ENCODE measurements at regions not wholly inside any gene's neighbourhood (a gene's known extent, or its start where the extent isn't known, plus 50 kb on each side); places are given as distances from the start of the nearest gene placed in this dataset.
"Not testable (repeated sequence)": the region's sequence is repeated elsewhere in the genome, so short reads cannot be mapped to it uniquely, and the experiment has no call there.

- not testable (repeated sequence) for H3K36me3 ChIP-seq, H3K4me1 ChIP-seq, H3K27ac ChIP-seq, H3K4me3 ChIP-seq, H3K9me3 ChIP-seq, H3K27me3 ChIP-seq, DNase-seq
Observed at GRCh38 chr1:83345375-83345774, 653.6 kb downstream of the TTLL7 start.

DNA sequence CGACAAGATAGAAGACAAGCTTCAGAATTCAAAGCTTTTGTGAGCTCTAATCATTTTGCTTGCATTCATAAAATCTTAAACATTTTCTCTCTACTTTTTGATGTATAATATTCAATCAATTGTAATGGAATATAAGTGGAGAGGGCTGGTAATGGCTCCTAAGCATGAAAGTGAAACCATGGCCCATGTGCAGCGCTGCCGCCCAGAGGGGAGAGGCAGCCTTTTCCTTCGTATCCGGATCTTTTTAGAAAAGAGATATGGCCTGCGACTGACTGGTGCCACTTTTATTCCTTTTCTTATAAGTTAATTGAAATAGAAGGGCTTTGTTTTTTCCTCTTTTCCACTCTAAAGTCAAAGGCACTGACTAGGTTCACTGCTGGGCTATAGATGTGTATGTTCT is 655.2 kb downstream of the TTLL7 start:
- H3K36me3 ChIP-seq, H3K27ac ChIP-seq, DNase-seq, H3K4me1 ChIP-seq, H3K4me3 ChIP-seq, H3K27me3 ChIP-seq, H3K9me3 ChIP-seq: not testable (repeated sequence)

DNA sequence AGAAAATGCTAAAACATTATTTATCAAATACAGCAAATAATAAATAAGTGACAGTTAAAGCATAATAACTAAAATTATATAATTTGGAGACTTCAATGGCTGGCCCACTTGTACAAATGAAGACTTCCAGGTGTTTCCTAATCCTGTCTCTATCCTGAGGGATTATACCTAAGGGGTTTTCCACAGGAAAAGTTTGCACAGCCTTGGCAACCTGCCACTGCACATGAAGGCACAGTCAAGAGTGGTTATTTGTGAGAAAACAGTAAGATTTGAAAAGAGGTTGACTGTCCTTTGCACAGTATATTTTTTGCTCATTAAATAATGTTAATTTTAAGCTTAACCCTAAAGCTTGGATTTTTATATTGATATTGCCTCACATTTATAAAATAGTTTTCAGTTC is 655.9 kb downstream of the TTLL7 start:
- H3K9me3 ChIP-seq, H3K4me1 ChIP-seq, H3K27me3 ChIP-seq, DNase-seq, H3K36me3 ChIP-seq, H3K4me3 ChIP-seq, H3K27ac ChIP-seq: not testable (repeated sequence)

- not testable (repeated sequence) for H3K27ac ChIP-seq, H3K4me3 ChIP-seq, DNase-seq, H3K36me3 ChIP-seq, H3K9me3 ChIP-seq, H3K27me3 ChIP-seq, H3K4me1 ChIP-seq
Observed at GRCh38 chr1:83332308-83332707, 666.6 kb downstream of the TTLL7 start.

DNA sequence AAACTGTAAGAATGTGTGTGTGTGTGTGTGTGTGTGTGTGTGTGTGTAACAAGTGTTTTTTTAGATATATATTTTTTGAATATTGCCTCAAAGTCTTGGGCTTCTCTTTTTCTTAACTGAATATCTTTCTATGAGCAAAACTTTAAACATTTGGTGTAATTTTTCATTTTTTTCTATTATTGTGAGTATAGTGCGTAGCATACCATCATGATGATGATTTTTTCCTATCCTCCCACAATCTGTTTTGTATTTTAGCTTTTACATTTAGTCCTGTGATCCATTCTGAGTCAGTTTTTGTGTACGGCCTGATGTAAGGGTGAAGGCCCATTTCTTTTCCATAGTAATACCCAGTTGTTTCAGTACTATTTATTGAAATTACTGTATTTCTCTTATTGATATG is 680.6 kb downstream of the TTLL7 start:
- Histone ChIP-seq H3K27me3 (no peaks in the 10 kb centered on the region), H3K27ac (no peak overlapping the region), H3K36me3 (no peaks in the 10 kb centered on the region), H3K9me3 (no peaks in the 10 kb centered on the region), H3K4me1 (no peaks in the 10 kb centered on the region), H3K4me3 (no peak overlapping the region)
- DNase-seq: no peak
- no peak for TF ChIP-seq POLR2A (IDR thresholded peaks at IDR 0.05)
- no peak for TF ChIP-seq CTCF (IDR thresholded peaks at IDR 0.05)

- DNase-seq, H3K4me1 ChIP-seq, H3K27ac ChIP-seq, H3K9me3 ChIP-seq, H3K36me3 ChIP-seq, H3K27me3 ChIP-seq, H3K4me3 ChIP-seq: not testable (repeated sequence)
Observed at GRCh38 chr1:83315446-83315845, 683.5 kb downstream of the TTLL7 start.

GRCh38 chr1:83310161-83310560 is 688.8 kb downstream of the TTLL7 start:
- H3K36me3 ChIP-seq, DNase-seq, H3K27me3 ChIP-seq: not testable (repeated sequence)

GRCh38 chr1:83309035-83309434 is 689.9 kb downstream of the TTLL7 start:
- H3K4me1 ChIP-seq, H3K9me3 ChIP-seq, H3K27ac ChIP-seq, DNase-seq, H3K4me3 ChIP-seq, H3K36me3 ChIP-seq, H3K27me3 ChIP-seq: not testable (repeated sequence)

More at GRCh38 chr1:83310161-83310560, 688.8 kb downstream of the TTLL7 start:
- H3K27ac ChIP-seq, H3K4me3 ChIP-seq, H3K9me3 ChIP-seq, H3K4me1 ChIP-seq: not testable (repeated sequence)

GRCh38 chr1:83306811-83307210 is 692.1 kb downstream of the TTLL7 start:
- H3K36me3 ChIP-seq, H3K27ac ChIP-seq, H3K9me3 ChIP-seq, H3K4me3 ChIP-seq, H3K27me3 ChIP-seq, H3K4me1 ChIP-seq, DNase-seq: not testable (repeated sequence)

- not testable (repeated sequence) for H3K9me3 ChIP-seq, H3K4me3 ChIP-seq, H3K27ac ChIP-seq
Observed at GRCh38 chr1:83295594-83295993, 703.3 kb downstream of the TTLL7 start.

GRCh38 chr1:83287391-83287790 is 711.5 kb downstream of the TTLL7 start:
- not testable (repeated sequence) for H3K4me3 ChIP-seq, DNase-seq, H3K9me3 ChIP-seq, H3K36me3 ChIP-seq, H3K27me3 ChIP-seq, H3K4me1 ChIP-seq, H3K27ac ChIP-seq

More at GRCh38 chr1:83295594-83295993, 703.3 kb downstream of the TTLL7 start:
- not testable (repeated sequence) for H3K27me3 ChIP-seq, H3K36me3 ChIP-seq, DNase-seq, H3K4me1 ChIP-seq

- H3K9me3 ChIP-seq, H3K4me1 ChIP-seq, H3K36me3 ChIP-seq, H3K27ac ChIP-seq, H3K27me3 ChIP-seq, H3K4me3 ChIP-seq, DNase-seq: not testable (repeated sequence)
Observed at GRCh38 chr1:83274656-83275055, 724.3 kb downstream of the TTLL7 start.

DNA sequence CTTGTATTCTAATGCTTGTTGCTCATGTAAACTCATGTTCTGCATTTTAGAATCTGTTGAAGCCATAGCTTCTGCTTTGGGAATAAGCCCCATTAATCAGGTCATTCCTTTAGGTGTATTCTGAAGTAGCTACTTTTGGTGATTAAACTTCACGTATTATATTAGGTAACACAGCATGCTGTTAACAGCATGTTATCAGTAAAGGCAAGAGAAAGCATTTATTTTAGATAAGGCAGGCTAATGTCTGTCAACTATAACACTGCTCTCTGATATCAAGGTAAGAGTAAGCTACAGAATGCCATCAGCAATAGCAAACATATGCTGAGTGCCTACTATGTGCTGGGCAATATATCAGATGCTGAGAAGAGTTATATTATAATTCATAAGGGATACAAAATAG is 726.4 kb downstream of the TTLL7 start:
- H3K27ac ChIP-seq, H3K9me3 ChIP-seq, H3K4me1 ChIP-seq, H3K4me3 ChIP-seq, H3K36me3 ChIP-seq, H3K27me3 ChIP-seq, DNase-seq: not testable (repeated sequence)

DNA sequence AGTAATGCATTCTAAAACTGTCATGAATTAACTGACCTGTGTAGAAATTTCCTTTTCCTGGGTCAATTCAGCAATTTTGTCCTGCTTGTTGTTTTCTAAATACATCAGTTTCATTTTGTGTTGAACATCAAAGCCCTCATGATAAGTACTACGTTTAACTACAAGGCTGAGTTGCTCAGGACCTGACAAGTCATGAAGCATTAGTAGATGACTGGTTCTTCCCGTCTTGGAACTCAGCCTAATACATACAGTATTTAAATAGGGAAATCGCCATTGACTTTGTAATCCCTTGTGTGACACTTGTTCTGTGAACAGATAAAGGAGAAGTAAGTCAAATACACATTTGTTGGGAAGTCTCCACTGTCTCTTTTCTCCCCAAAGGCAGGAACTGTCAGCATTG is 727.1 kb downstream of the TTLL7 start:
- H3K4me1 ChIP-seq, H3K36me3 ChIP-seq, H3K9me3 ChIP-seq, H3K27ac ChIP-seq, H3K4me3 ChIP-seq, DNase-seq, H3K27me3 ChIP-seq: not testable (repeated sequence)

DNA sequence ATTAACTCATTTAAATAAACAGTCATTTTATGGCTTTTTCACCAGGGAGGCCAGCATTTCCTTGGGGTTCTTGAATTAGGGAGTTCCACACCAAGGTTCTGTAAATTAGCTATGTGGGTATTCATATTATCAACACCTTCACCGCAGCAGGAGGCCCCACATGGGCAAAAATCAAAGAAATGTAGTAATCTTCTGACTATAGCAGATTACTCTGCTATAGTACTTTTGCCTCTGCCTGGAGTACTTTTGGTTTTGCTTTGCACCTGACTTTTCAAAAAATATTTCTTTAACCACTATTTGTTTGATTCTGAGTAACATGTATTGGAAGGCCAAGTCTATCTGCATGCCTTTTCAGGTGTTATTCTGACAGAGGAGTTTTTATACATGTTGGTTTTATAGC is 728.1 kb downstream of the TTLL7 start:
- not testable (repeated sequence) for H3K27ac ChIP-seq, H3K4me3 ChIP-seq, H3K36me3 ChIP-seq, H3K9me3 ChIP-seq, H3K4me1 ChIP-seq, H3K27me3 ChIP-seq, DNase-seq

Measured in Peyer's patch (tissue), 4 donors.